AG04449 (cell line): ENCODE measurements at regions not wholly inside any gene's neighbourhood (a gene's known extent, or its start where the extent isn't known, plus 50 kb on each side); places are given as distances from the start of the nearest gene placed in this dataset.

ENCODE experiments used
- CTCF ChIA-PET: fragments of 350-600 bp; formaldehyde crosslinking; extraction: SDS; loops from one replicate; lab custom pipeline; 2021; ENCODE audit warnings: antibody characterized with exemption; lab: Yijun Ruan, JAX
- POLR2A ChIA-PET: fragments of 400-600, 350-600 bp; formaldehyde crosslinking; extraction: SDS; loops from one replicate; lab custom pipeline; 2020; ENCODE audit warnings: antibody characterized with exemption, inconsistent platforms; lab: Yijun Ruan, JAX
- DNase-seq: peaks from one replicate; pipeline ENCODE4 v3.0.0-alpha.2; 2010; ENCODE audit warnings: low read depth, low spot score
- H3K4me3 ChIP-seq: 2 replicates; pipeline ENCODE4 v1.5.1; 2011; ENCODE audit warnings: low read depth, mild to moderate bottlenecking, control low read depth, low read length
- TF ChIP-seq, protein P1 (sequence below): IDR thresholded peaks from one replicate; pipeline ENCODE4 v1.5.1; 2011; ENCODE audit warnings: mild to moderate bottlenecking, moderate library complexity, low read length, control low read depth, inconsistent platforms; ENCODE audit not compliant: insufficient read depth; ENCODE audit errors: missing control alignments

DNA sequence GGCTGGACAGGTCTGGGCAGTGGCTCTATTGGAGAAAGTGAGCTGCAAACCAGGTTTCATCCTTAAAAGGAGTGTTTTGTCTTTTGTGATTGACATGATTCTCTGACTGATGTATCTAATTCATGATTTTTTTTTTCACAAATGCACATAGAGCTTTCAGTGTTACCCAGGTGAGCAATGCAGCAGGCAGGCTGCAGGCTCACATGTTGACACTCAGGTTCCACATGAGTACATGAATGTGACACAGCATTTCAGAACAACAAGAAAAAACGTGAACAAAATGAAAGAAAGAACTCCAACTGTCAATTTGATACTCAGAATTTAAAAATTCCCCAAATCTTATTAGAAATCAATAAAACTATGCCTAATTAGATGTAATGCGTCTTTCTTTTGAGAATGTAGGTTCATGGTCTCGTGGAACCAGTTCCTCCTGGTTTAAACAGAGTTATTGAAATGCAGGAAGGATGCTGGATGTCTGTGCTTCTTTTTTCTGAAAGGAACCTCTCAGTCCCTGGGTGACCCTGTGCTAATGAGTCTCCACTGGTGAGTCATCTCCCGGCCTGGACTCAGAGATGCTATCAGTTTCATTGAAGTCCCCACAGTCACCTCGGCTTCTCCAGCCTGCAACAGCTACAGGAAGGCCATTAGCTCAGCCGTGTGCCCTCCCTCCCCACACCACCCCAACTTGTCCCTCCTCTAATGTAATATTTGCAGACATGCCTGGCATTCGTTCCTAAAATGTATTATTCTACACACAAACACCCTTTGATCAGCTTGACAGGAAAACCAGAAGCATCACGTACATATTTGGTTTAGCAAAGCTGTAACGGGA is 430.4 kb downstream of the LPIN1 start:
- no peak overlapping the region for H3K4me3 ChIP-seq
- ChIA-PET POLR2A (no interaction called here), CTCF (interaction anchor here (1.7 kb wide), 1 partner anchor 9 kb away, joined by 6 read pairs; no protein-coding TSS in a partner anchor)
- TF ChIP-seq, protein P1, sequence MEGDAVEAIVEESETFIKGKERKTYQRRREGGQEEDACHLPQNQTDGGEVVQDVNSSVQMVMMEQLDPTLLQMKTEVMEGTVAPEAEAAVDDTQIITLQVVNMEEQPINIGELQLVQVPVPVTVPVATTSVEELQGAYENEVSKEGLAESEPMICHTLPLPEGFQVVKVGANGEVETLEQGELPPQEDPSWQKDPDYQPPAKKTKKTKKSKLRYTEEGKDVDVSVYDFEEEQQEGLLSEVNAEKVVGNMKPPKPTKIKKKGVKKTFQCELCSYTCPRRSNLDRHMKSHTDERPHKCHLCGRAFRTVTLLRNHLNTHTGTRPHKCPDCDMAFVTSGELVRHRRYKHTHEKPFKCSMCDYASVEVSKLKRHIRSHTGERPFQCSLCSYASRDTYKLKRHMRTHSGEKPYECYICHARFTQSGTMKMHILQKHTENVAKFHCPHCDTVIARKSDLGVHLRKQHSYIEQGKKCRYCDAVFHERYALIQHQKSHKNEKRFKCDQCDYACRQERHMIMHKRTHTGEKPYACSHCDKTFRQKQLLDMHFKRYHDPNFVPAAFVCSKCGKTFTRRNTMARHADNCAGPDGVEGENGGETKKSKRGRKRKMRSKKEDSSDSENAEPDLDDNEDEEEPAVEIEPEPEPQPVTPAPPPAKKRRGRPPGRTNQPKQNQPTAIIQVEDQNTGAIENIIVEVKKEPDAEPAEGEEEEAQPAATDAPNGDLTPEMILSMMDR: no peak
- no peak for DNase-seq

DNA sequence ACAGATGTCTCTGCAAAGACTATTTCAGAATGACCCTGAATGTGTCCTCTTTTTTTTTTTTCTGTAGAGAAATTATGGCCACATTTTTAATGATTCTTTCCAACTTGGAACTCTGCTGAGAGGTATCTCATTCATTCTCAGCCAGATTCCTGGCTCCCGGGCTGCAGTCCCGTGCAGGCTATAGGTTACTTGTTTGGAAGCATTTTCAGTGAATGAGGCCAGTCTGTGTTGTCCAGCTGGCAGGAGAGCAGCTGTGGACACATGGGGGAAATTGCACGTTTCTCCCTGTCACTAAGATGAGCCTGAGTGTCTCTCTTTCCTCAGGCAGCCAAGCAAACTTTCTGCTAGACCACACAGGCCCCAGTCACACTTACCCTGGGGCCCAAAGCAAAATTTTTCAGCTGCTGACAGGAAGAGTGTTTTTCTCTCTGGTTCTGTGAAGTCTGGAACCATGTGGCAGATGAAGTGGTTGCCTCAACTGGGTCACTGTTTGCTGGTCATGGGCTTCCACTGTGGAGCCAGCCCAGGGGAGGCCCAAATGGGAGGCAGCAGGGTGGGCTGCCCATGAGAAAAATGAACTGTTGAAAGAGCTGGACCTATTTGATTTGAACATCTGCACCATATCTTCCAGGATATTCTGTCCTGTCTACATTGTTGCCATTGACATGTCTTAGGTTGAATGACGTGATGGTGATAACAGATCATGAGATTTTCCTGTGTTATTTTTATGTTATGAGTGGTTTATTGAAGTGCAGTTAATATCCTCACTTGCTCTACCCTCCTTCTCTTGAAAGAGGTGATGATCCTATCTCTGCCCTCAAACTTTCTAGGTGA is 431.2 kb downstream of the LPIN1 start:
- POLR2A ChIA-PET: interaction anchor here (1.1 kb wide), 1 partner anchor 59 kb away, joined by 3 read pairs; no protein-coding TSS in a partner anchor
- DNase-seq: no peak
- CTCF ChIA-PET: interaction anchor here (1.1 to 1.7 kb wide), 3 partner anchors 8 to 17 kb away, joined by 3 to 6 read pairs (median 3); no protein-coding TSS in a partner anchor
- no peak overlapping the region for H3K4me3 ChIP-seq
- TF ChIP-seq, protein P1: no peak

DNA sequence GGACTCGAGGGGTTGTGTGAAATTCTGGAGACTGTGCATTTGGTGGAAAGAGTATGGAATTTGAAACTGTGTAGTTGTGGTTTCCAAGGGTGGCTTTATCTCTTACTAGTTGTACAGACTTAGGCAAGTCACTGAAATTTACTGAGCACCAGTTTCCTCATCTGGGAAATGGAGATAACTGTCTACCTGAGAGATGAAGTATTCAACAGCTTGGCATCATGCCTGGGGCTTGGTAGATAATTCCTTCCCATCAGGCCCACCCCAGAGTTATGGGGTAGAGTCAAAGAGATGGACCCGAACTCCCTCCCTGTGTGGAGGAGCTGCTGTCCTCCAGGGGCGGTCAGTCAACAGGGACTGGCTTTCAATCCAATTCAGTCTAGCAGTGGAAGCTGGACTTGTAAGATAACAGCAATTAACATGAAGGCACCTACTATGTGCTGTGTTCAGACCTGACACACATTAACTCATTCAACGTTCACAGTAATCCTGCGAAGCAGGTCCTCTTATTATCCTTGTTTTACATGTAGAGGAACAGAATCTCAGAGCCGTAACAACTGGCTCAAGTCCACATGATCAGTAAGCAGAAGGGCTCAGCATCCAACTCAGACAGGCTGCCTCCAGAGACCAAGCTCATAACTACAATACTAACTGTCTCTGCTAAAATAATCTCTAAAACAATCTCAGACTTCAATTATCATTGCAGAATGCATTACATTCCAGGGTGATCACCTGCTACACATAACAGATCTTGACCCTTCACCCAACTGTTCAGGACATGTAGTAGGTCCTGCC is 432.1 kb downstream of the LPIN1 start:
- TF ChIP-seq, protein P1: no peak
- no peak for DNase-seq
- ChIA-PET POLR2A (interaction anchor here (1.1 kb wide), 1 partner anchor 59 kb away, joined by 3 read pairs; no protein-coding TSS in a partner anchor), CTCF (interaction anchor here (1.1 to 1.2 kb wide), 3 partner anchors 11 to 22 kb away, joined by 3 read pairs; no protein-coding TSS in a partner anchor)
- H3K4me3 ChIP-seq: no peak overlapping the region

DNA sequence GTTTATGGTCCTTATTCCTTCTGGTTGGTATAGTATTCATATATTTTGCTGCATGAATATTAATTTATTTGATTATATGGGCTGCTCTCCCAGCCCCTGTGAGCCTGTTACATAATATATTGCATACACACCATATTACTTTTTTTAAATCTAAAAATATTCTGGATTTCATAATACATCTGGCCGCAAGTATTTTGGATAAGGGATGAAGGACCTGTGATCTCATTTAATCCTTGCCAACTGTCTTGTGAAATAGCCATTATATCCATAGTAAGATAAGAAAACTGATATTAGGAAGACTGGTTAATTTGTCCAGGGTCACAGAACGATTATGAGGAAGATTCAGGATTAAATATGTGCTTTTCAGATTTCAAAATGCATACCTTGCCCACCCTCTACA is 433.6 kb downstream of the LPIN1 start:
- TF ChIP-seq, protein P1: no peak
- ChIA-PET CTCF (no interaction called here), POLR2A (no interaction called here)
- DNase-seq: no peak
- no peak overlapping the region for H3K4me3 ChIP-seq

DNA sequence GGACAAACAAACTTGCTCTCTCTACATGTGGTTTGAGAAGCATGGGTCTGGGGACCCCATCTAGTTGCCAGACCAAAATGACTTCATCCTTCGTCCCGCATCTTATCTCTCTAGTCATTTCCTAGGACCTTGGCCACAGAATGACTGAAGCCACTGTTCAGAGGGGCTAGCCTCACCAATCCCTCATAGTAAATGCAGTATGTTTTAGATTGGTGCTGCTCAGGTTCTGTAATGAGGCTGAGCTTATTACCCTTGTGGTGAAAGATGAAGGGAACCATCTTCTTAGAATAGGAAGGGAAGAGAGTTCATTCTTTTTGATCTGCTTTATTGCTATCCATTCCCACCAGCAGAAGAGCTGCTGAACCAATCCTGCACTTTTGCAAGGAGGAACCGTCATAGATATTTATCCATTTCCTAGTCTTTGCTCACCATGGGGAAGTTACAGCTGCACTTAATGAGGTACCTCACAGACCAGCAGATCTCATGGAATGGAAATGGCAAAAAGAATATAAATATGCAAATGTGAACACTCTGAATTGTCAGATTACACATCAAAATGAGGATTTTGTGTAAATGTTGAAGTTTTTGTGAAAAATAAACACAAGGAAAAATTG is 436.7 kb downstream of the LPIN1 start:
- CTCF ChIA-PET: interaction anchor here (0.9 kb wide), 1 partner anchor 11 kb away, joined by 4 read pairs; no protein-coding TSS in a partner anchor

More for the DNA sequence above, 436.7 kb downstream of the LPIN1 start:
- no peak for DNase-seq
- TF ChIP-seq, protein P1: no peak
- POLR2A ChIA-PET: no interaction called here
- H3K4me3 ChIP-seq: no peak overlapping the region
